ENCODE measurements at regions not wholly inside any gene's neighbourhood (a gene's known extent, or its start where the extent isn't known, plus 50 kb on each side); places are given as distances from the start of the nearest gene placed in this dataset.
A peak's percentile ranks its signal among the peaks of the same experiment; 100 is the strongest.

DNA sequence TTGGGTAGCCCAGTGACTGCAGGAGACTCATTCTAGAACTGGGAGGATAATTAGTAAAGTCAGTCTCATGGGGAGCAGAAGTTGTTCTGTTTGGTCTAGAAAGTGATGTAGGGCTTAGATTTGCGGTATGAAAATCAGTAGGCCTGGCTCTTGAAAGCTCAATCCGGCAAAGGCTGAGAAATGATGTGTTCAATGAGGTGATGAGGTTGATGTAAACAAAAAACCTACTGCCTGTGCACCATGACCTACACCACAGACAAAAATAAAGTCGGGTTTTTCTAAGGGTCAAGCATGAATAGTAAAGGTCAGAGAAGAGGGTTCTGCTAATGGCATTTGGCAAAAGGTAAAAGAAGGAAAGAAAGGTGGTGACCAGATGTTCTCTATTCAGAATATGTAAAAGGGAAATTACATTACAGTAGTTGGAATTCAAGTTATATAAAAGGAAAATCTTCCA is 80.8 kb upstream of the COL5A2 start:
- no peak overlapping the region for H3K4me2 ChIP-seq (ENCODE audit: extremely low read depth, insufficient read depth, low read length)
- no peaks in the 10 kb centered on the region for H3K27me3 ChIP-seq (ENCODE audit: control insufficient read depth, insufficient read depth, low read length)
- no peak overlapping the region for H3K9ac ChIP-seq (ENCODE audit: insufficient read depth, low read length)
- no peak for TF ChIP-seq EZH2 (IDR thresholded peaks at IDR 0.05; ENCODE audit: low read length, missing control alignments)
- TF ChIP-seq, protein P1, sequence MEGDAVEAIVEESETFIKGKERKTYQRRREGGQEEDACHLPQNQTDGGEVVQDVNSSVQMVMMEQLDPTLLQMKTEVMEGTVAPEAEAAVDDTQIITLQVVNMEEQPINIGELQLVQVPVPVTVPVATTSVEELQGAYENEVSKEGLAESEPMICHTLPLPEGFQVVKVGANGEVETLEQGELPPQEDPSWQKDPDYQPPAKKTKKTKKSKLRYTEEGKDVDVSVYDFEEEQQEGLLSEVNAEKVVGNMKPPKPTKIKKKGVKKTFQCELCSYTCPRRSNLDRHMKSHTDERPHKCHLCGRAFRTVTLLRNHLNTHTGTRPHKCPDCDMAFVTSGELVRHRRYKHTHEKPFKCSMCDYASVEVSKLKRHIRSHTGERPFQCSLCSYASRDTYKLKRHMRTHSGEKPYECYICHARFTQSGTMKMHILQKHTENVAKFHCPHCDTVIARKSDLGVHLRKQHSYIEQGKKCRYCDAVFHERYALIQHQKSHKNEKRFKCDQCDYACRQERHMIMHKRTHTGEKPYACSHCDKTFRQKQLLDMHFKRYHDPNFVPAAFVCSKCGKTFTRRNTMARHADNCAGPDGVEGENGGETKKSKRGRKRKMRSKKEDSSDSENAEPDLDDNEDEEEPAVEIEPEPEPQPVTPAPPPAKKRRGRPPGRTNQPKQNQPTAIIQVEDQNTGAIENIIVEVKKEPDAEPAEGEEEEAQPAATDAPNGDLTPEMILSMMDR (conservative IDR thresholded peaks at IDR 0.05 in 1 of 2, IDR thresholded peaks at IDR 0.05 in 1 of 2; ENCODE audit: low read depth in 1 of 2, low read length in 2 of 2): no peak
- no peak overlapping the region for H3K27ac ChIP-seq (ENCODE audit: insufficient read depth, low read length)
- peak; percentile 64 to 90 for DNase-seq (ENCODE audit: low read depth in 2 of 2)
- H2AFZ ChIP-seq (ENCODE audit: low read length): no peak overlapping the region
- no peaks in the 10 kb centered on the region for H4K20me1 ChIP-seq (ENCODE audit: control insufficient read depth, extremely low read depth, insufficient read depth, low read length)
- peaks cover 3% of the 10 kb centered on the region for H3K4me1 ChIP-seq (ENCODE audit: control insufficient read depth, extremely low read depth, insufficient read depth, low read length)
- no peaks in the 10 kb centered on the region for H3K79me2 ChIP-seq (ENCODE audit: control insufficient read depth, insufficient read depth, low read length)
- no peaks in the 10 kb centered on the region for H3K36me3 ChIP-seq (ENCODE audit: control insufficient read depth, insufficient read depth, low read length)
- H3K9me3 ChIP-seq (ENCODE audit: control insufficient read depth, insufficient read depth, low read depth, low read length): no peaks in the 10 kb centered on the region
- H3K4me3 ChIP-seq (replicated peaks in 1 of 4; ENCODE audit: control extremely low read depth in 1 of 4, insufficient read depth in 1 of 4, low read depth in 3 of 4, low read length in 4 of 4): no peak overlapping the region

DNA sequence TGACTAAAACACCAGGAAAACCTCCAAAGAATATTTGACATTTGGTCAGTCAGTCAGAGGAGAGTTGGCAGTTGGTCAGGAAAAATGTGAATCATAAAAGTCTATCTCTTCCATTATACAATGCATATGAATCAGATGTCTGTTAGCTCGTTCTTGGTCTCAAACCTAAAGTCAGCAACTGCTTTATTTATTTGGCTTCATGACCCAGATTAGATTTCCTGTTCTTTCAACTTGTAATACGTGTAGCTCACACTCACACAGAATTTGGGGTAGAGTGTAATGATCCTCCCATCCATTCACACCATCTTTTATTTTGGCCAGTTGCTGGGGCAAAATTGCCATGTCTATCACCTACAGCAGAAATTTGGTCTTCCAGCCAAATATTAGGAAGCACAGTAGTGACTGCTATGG is 81.9 kb upstream of the COL5A2 start:
- H3K4me1 ChIP-seq (ENCODE audit: control insufficient read depth, extremely low read depth, insufficient read depth, low read length): peaks cover 3% of the 10 kb centered on the region
- DNase-seq (ENCODE audit: low read depth in 2 of 2): peak; percentile 90

DNA sequence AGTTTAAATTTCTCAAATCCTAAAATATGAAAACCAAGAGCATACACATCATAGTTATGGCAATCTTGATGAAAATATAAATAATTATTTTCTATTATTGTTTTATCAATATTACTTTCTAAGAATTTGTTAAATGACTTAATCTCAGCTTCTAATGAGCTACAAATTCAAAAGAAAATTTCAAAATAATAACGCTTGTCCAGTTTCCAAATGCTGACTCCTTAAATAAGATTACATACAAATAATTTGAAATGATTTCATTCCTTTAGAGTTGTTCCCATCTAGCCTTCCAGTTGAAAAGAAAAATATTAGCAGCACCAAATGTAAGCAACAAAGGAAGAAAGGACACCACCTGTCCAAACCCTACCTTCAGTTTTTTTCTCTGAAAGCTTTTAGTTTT is 82.4 kb upstream of the COL5A2 start:
- no peak overlapping the region for H3K4me2 ChIP-seq (ENCODE audit: extremely low read depth, insufficient read depth, low read length)
- no peaks in the 10 kb centered on the region for H3K27me3 ChIP-seq (ENCODE audit: control insufficient read depth, insufficient read depth, low read length)
- no peak for DNase-seq (ENCODE audit: low read depth in 2 of 2)
- peaks cover 3% of the 10 kb centered on the region for H3K4me1 ChIP-seq (ENCODE audit: control insufficient read depth, extremely low read depth, insufficient read depth, low read length)
- H3K79me2 ChIP-seq (ENCODE audit: control insufficient read depth, insufficient read depth, low read length): no peaks in the 10 kb centered on the region
- H2AFZ ChIP-seq (ENCODE audit: low read length): no peak overlapping the region
- TF ChIP-seq EZH2 (IDR thresholded peaks at IDR 0.05; ENCODE audit: low read length, missing control alignments): no peak
- TF ChIP-seq, protein P1 (conservative IDR thresholded peaks at IDR 0.05 in 1 of 2, IDR thresholded peaks at IDR 0.05 in 1 of 2; ENCODE audit: low read depth in 1 of 2, low read length in 2 of 2): no peak
- H3K9ac ChIP-seq (ENCODE audit: insufficient read depth, low read length): no peak overlapping the region
- no peaks in the 10 kb centered on the region for H4K20me1 ChIP-seq (ENCODE audit: control insufficient read depth, extremely low read depth, insufficient read depth, low read length)
- no peak overlapping the region for H3K27ac ChIP-seq (ENCODE audit: insufficient read depth, low read length)
- H3K9me3 ChIP-seq (ENCODE audit: control insufficient read depth, insufficient read depth, low read depth, low read length): no peaks in the 10 kb centered on the region
- H3K36me3 ChIP-seq (ENCODE audit: control insufficient read depth, insufficient read depth, low read length): no peaks in the 10 kb centered on the region
- H3K4me3 ChIP-seq (replicated peaks in 1 of 4; ENCODE audit: control extremely low read depth in 1 of 4, insufficient read depth in 1 of 4, low read depth in 3 of 4, low read length in 4 of 4): no peak overlapping the region

More for the DNA sequence above, 81.9 kb upstream of the COL5A2 start:
- Histone ChIP-seq H3K36me3 (ENCODE audit: control insufficient read depth, insufficient read depth, low read length) (no peaks in the 10 kb centered on the region), H2AFZ (ENCODE audit: low read length) (no peak overlapping the region), H3K9ac (ENCODE audit: insufficient read depth, low read length) (no peak overlapping the region), H3K4me2 (ENCODE audit: extremely low read depth, insufficient read depth, low read length) (peak overlapping the region; percentile 42), H4K20me1 (ENCODE audit: control insufficient read depth, extremely low read depth, insufficient read depth, low read length) (no peaks in the 10 kb centered on the region), H3K79me2 (ENCODE audit: control insufficient read depth, insufficient read depth, low read length) (no peaks in the 10 kb centered on the region), H3K9me3 (ENCODE audit: control insufficient read depth, insufficient read depth, low read depth, low read length) (no peaks in the 10 kb centered on the region), H3K27ac (ENCODE audit: insufficient read depth, low read length) (peak overlapping the region; percentile 1), H3K4me3 (replicated peaks in 1 of 4; ENCODE audit: control extremely low read depth in 1 of 4, insufficient read depth in 1 of 4, low read depth in 3 of 4, low read length in 4 of 4) (no peak overlapping the region), H3K27me3 (ENCODE audit: control insufficient read depth, insufficient read depth, low read length) (no peaks in the 10 kb centered on the region)
- TF ChIP-seq, protein P1 (conservative IDR thresholded peaks at IDR 0.05 in 1 of 2, IDR thresholded peaks at IDR 0.05 in 1 of 2; ENCODE audit: low read depth in 1 of 2, low read length in 2 of 2): no peak
- TF ChIP-seq EZH2 (IDR thresholded peaks at IDR 0.05; ENCODE audit: low read length, missing control alignments): no peak

Data from fibroblast of lung (primary cell).